GM12873 (cell line): ENCODE measurements at regions not wholly inside any gene's neighbourhood (a gene's known extent, or its start where the extent isn't known, plus 50 kb on each side); places are given as distances from the start of the nearest gene placed in this dataset.

Experiments used
- TF ChIP-seq, protein P1 (sequence below): IDR thresholded peaks from 2 replicates; pipeline ENCODE4 v1.5.1; 2012; ENCODE audit warnings: low read depth, mild to moderate bottlenecking, moderate library complexity, low read length, control low read depth; ENCODE audit not compliant: insufficient read depth; ENCODE audit errors: missing control alignments

DNA sequence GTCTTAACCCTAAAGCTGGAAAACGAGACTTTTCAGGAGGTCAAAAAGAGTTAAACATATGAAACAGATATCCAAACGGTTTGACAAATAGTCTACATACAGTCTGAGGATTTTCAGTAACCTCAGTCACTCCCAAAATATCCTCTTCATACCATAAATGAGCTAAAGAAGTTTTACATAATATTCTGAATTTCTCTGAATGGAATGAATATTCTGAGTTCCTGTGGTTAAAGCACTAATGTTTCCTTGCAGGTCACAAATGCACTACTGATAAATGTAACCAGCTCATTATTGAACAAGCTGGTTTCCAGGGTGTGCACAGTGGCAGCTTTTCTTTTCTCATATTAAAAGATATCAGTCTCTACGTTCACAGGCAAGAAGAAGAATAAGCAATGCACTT is 137.4 kb upstream of the POU1F1 start:
- TF ChIP-seq, protein P1, sequence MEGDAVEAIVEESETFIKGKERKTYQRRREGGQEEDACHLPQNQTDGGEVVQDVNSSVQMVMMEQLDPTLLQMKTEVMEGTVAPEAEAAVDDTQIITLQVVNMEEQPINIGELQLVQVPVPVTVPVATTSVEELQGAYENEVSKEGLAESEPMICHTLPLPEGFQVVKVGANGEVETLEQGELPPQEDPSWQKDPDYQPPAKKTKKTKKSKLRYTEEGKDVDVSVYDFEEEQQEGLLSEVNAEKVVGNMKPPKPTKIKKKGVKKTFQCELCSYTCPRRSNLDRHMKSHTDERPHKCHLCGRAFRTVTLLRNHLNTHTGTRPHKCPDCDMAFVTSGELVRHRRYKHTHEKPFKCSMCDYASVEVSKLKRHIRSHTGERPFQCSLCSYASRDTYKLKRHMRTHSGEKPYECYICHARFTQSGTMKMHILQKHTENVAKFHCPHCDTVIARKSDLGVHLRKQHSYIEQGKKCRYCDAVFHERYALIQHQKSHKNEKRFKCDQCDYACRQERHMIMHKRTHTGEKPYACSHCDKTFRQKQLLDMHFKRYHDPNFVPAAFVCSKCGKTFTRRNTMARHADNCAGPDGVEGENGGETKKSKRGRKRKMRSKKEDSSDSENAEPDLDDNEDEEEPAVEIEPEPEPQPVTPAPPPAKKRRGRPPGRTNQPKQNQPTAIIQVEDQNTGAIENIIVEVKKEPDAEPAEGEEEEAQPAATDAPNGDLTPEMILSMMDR, result no peak

DNA sequence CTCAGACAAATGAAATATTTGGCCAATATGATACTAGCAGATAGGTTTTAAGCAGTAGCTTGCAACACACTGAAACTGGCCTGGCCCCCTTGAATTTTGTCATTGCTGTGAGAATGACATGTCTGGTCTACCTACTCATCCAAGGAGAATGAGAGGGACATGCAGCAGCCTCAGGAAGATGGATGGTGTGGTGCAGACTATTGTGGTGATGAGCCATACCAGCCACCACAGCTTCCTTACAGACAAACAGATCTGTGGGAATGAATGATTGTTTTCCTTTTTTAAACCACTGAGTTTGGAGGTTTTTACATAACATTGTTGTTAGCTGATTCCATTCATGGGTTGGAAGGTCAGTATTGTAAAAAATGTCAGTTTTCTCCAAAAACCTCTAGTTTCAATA is 133.7 kb upstream of the POU1F1 start:
- TF ChIP-seq, protein P1, result no peak

DNA sequence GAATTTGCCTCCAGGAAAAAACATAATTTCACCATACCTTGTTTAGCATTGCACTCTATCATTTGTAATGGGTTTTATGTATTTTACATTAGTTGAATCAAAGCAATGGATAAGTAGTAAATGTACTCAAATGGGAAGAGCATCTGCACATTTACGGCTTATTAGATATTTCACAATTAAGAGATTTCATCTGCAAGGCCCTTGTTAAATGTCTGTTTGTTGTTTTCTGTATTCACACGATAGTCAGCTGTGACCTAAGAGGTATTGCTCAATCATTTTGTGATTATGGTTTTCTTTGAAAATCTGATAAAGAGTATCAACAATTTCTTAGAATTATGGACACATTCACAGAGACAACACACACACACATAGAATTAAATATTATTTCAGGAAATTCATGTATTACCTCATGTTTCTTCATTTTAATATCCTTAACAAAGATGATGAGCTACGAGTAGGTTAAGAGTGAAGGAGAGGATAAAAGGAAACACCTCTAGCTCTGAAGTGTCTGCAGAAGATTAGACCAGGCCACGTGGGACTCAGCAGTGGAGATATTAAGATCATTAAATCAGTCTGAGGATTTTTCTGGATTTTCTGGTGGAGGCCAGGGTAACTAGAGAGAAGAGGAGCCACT is 121.9 kb upstream of the POU1F1 start:
- TF ChIP-seq, protein P1, result no peak

DNA sequence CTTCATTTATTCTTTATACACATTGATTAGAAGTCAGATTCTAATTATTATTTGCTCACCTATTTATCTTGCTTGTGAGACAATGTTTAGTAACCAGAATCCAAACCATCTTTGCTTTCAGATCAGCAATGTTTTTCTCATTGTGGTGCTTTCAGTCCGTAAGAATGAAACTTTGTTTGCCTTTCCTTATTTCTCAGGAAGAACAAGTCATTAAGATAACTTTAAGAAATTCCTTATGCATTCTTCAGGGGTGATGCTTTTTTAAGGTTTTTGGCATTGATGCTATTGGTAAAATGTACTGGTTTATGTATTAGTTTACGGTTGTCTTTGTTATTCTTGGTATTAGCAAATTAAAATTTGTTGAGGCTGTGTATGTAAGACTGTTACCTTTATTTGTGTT is 120.8 kb upstream of the POU1F1 start:
- TF ChIP-seq, protein P1, result no peak

DNA sequence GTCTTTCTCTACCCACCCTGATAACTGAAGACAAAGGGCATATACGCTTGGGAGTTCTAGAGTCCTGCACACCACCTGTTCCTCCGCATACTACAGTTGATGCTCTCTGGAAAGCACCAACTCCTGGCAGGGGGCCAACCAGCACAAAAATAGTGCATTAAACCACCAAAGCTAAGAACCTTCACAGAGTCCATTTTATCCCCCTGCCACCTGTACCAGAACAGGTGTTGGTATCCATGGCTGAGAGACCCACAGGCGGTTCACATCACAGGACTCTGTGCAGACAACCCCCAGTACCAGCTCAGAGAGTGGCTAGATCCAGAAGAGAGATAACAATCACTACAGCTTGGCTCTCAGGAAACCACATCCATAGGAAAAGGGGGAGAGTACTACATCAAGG is 114.4 kb upstream of the POU1F1 start:
- TF ChIP-seq, protein P1, result no peak

DNA sequence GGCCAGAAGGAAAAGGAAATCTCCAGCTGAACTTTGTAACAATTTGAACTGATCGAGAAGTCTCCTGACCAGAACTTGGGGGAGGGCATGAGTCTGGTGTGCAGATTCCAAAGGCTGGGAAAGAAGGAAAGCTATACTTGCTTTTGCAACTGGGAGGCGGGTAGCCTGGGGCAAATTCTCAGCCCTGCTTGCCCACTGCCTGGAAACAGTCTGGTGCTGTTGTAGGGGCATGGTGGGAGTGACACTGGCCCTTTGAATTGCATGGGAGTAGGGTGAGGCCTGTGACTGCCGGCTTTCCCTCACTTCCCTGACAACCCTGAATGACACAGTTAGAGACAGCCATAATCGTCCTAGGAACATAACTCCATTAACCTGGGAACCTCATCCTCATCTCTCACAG is 114.0 kb upstream of the POU1F1 start:
- TF ChIP-seq, protein P1, result no peak

DNA sequence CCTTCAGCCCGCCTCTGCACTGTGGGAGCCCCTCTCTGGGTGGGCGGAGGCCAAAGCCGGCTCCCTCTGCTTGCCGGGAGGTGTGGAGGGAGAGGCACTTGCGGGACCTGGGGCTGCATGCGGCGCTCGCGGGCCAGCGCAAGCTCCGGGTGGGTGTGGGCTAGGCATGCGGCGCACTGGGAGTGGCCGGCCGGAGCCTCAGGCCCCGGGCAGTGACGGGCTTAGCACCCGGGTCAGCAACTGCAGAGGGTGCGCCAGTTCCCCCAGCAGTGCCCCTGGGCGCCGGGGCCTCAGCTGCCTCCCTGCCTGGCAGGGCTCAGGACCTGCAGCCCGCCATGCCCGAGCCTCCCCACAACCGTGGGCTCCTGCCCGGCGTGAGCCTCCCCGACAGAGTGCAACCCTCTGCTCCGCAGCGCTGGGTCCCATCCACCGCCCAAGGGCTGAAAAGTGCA is 98.9 kb upstream of the POU1F1 start:
- TF ChIP-seq, protein P1, result no peak
